HepG2 (cell line): ENCODE measurements at regions not wholly inside any gene's neighbourhood (a gene's known extent, or its start where the extent isn't known, plus 50 kb on each side); places are given as distances from the start of the nearest gene placed in this dataset.

ENCODE experiments used
- ATAC-seq: fragments of 200-7000 bp; cut with Tn5 transposase; 3 replicates; pipeline ENCODE4 v1.9.1; 2020; ENCODE audit warnings: mild to moderate bottlenecking, moderate library complexity
- BruUV-seq: library from RNA; stranded (reverse); fragments of 400-500 nt; replicated peaks from 2 replicates; lab custom pipeline; 2021; lab: Mats Ljungman, UMichigan
- CTCF ChIA-PET: fragments of 300-600 bp; formaldehyde crosslinking; extraction: SDS; loops from one replicate; lab custom pipeline; 2021; ENCODE audit warnings: low total read pairs, inconsistent platforms, low intra/inter-chr PET ratio; lab: Yijun Ruan, JAX
- POLR2A ChIA-PET: fragments of 350-600 bp; sonication (Branson Sonifier 250); formaldehyde crosslinking; loops from one replicate; lab custom pipeline; 2020; ENCODE audit warnings: antibody characterized with exemption, inconsistent platforms; lab: Yijun Ruan, JAX
- DNase-seq: peaks from one replicate; pipeline ENCODE4 v3.0.0-alpha.2; 2015; ENCODE audit warnings: low spot score
- FAIRE-seq: peaks from 3 replicates; lab custom pipeline; 2011; peaks lifted over from hg19 to GRCh38; lab: Jason Lieb, UNC
- H2AFZ ChIP-seq: one replicate; pipeline ENCODE4 v1.6.1; 2011; ENCODE audit warnings: low read length, inconsistent platforms
- H3K27ac ChIP-seq: fragments of 300-600 bp; 3 replicates; pipeline ENCODE4 v1.8.0; 2011; ENCODE audit warnings: mixed run types, mild to moderate bottlenecking, mixed read lengths, low read length, inconsistent platforms; ENCODE audit not compliant: insufficient read depth; ENCODE audit errors: extremely low read length
- H3K27me3 ChIP-seq, 2 experiments: fragments of 200-600 bp in 1 of 2; 2 replicates in 1 of 2; 3 replicates in 1 of 2; pipeline versions ENCODE4 v1.6.0 to v1.8.0; 2011; ENCODE audit warnings: low read length in 2 of 2, mild to moderate bottlenecking in 2 of 2, moderate library complexity in 2 of 2, inconsistent platforms in 1 of 2; ENCODE audit not compliant: insufficient read depth in 2 of 2, control insufficient read depth in 1 of 2
- H3K36me3 ChIP-seq, 2 experiments: fragments of 200-600 bp in 1 of 2; replicated peaks in 1 of 2; 2 replicates in 1 of 2; 3 replicates in 1 of 2; pipeline versions ENCODE4 v1.5.1 to v1.8.0; 2011; ENCODE audit warnings: low read length in 2 of 2, inconsistent platforms in 1 of 2; ENCODE audit not compliant: insufficient read depth in 2 of 2, control insufficient read depth in 1 of 2
- H3K4me1 ChIP-seq: 2 replicates; pipeline ENCODE4 v1.5.1; 2012; ENCODE audit warnings: low read length, inconsistent platforms; ENCODE audit not compliant: insufficient read depth
- H3K4me2 ChIP-seq: 2 replicates; pipeline ENCODE4 v1.6.0; 2011; ENCODE audit warnings: low read depth, low read length, inconsistent platforms
- H3K4me3 ChIP-seq, 3 experiments: fragments of 200-600 bp in 1 of 3; sonication (generic), shearing (Covaris generic) in 1 of 3; replicated peaks in 1 of 3; 2 replicates each; pipeline ENCODE4 v1.5.1; 2011 to 2016; ENCODE audit warnings: low read length in 3 of 3, inconsistent platforms in 2 of 3, low read depth in 2 of 3, mild to moderate bottlenecking in 2 of 3, control low read depth in 1 of 3, mixed read lengths in 1 of 3; ENCODE audit not compliant: insufficient read depth in 1 of 3
- H3K79me2 ChIP-seq: one replicate; pipeline ENCODE4 v1.6.1; 2011; ENCODE audit warnings: low read length, inconsistent platforms; ENCODE audit not compliant: insufficient read depth
- H3K9ac ChIP-seq: 2 replicates; pipeline ENCODE4 v1.6.0; 2011; ENCODE audit warnings: mild to moderate bottlenecking, low read depth, low read length, inconsistent platforms; ENCODE audit not compliant: insufficient read depth
- H3K9me3 ChIP-seq: 2 replicates; pipeline ENCODE4 v1.5.1; 2012; ENCODE audit warnings: mild to moderate bottlenecking, low read length
- H4K20me1 ChIP-seq: 2 replicates; pipeline ENCODE4 v1.6.0; 2011; ENCODE audit warnings: inconsistent platforms, mild to moderate bottlenecking, low read length, moderate library complexity; ENCODE audit not compliant: insufficient read depth
- FOXO1 ChIP-seq: sonication (generic); formaldehyde crosslinking; IDR thresholded peaks from 2 replicates; pipeline ENCODE4 v1.4.0; 2020; ENCODE audit warnings: missing genetic modification reagents
- HNF4G ChIP-seq, 2 experiments: sonication (generic) in 1 of 2; formaldehyde crosslinking in 1 of 2; IDR thresholded peaks; 2 replicates each; pipeline versions ENCODE4 v1.4.0 to v1.6.1; 2011 to 2020; ENCODE audit warnings: borderline replicate concordance in 2 of 2, low read depth in 2 of 2, mild to moderate bottlenecking in 2 of 2, low read length in 1 of 2, missing genetic modification reagents in 1 of 2, moderate library complexity in 1 of 2
- KDM1A ChIP-seq: IDR thresholded peaks from 2 replicates; pipeline ENCODE4 v1.6.1; 2016; ENCODE audit warnings: missing compliant biosample characterization
- MXD1 ChIP-seq: sonication (generic); formaldehyde crosslinking; IDR thresholded peaks from 2 replicates; pipeline ENCODE4 v1.4.0; 2020; ENCODE audit warnings: mild to moderate bottlenecking, missing genetic modification reagents
- NR2F6 ChIP-seq, 2 experiments: IDR thresholded peaks; 2 replicates each; pipeline ENCODE4 v1.6.1; 2016; ENCODE audit warnings: antibody characterized with exemption in 1 of 2, mild to moderate bottlenecking in 1 of 2
- ZBTB25 ChIP-seq: IDR thresholded peaks from 2 replicates; pipeline ENCODE4 v1.6.1; 2018; ENCODE audit warnings: missing genetic modification reagents
- ZBTB7B ChIP-seq: sonication (generic); formaldehyde crosslinking; IDR thresholded peaks from 2 replicates; pipeline ENCODE4 v1.4.0; 2020; ENCODE audit warnings: missing genetic modification reagents
- ZNF407 ChIP-seq: sonication (generic); formaldehyde crosslinking; IDR thresholded peaks from one replicate; pipeline ENCODE4 v1.5.1; 2020; ENCODE audit warnings: mild to moderate bottlenecking, missing genetic modification reagents; ENCODE audit errors: not compliant biosample characterization
- ZNF580 ChIP-seq: IDR thresholded peaks from 2 replicates; pipeline ENCODE4 v1.6.1; 2016; ENCODE audit warnings: low read depth, borderline replicate concordance
- ZNF597 ChIP-seq: sonication (generic); formaldehyde crosslinking; IDR thresholded peaks from 2 replicates; pipeline ENCODE4 v1.5.0; 2020; ENCODE audit warnings: missing genetic modification reagents
- ZNF607 ChIP-seq: sonication (generic); formaldehyde crosslinking; IDR thresholded peaks from 2 replicates; pipeline ENCODE4 v1.5.1; 2020; ENCODE audit warnings: missing genetic modification reagents, mild to moderate bottlenecking, borderline replicate concordance
- ZNF781 ChIP-seq: sonication (generic); formaldehyde crosslinking; IDR thresholded peaks from 2 replicates; pipeline ENCODE4 v1.5.1; 2020; ENCODE audit warnings: borderline replicate concordance, mild to moderate bottlenecking, missing genetic modification reagents; ENCODE audit errors: not compliant biosample characterization
- WGBS: methylation state at CpG from one replicate; pipeline ENCODE4 v1.1.6; 2017; ENCODE audit warnings: low lambda C conversion rate; 5-methylcytosine and 5-hydroxymethylcytosine counted together
- in situ Hi-C: cut with HindIII; loops from 2 replicates; pipeline ENCODE4 v1.10.0; 2017; ENCODE audit warnings: low pct_unique_long_range_greater_than_20kb; ENCODE audit not compliant: extremely low pct_ligation_motif_present
- intact Hi-C: fragments of 100-400 bp; cut with micrococcal nuclease; formaldehyde crosslinking; loops from one replicate; pipeline ENCODE4 v1.10.0; 2022; ENCODE audit not compliant: unreplicated experiment

GRCh38 chr19:34082289-34083077 is 89.8 kb upstream of the LSM14A start:
- intact Hi-C loops (no loop called here), in situ Hi-C loops (no loop called here)
- ATAC-seq, result no peak
- Histone ChIP-seq H3K9me3 (no peaks in the 10 kb centered on the region), H3K36me3 (no peaks in the 10 kb centered on the region), H3K4me1 (no peaks in the 10 kb centered on the region), H3K4me3 (no peak overlapping the region), H4K20me1 (no peaks in the 10 kb centered on the region), H3K27ac (no peak overlapping the region), H3K4me2 (no peak overlapping the region), H2AFZ (no peak overlapping the region), H3K27me3 (peaks cover 0 to 22% of the 10 kb centered on the region in 2 experiments; a peak in 2 of 5 replicates), H3K79me2 (no peaks in the 10 kb centered on the region), H3K9ac (no peak overlapping the region)
- BruUV-seq, result no TSS peak
- ChIA-PET POLR2A (no interaction called here), CTCF (no interaction called here)
- FAIRE-seq, result no peak
- DNase-seq, result no peak
- WGBS, result 17% methylated on average over 10 of the region's 10 CpGs
- TF ChIP-seq NR2F6 (IDR thresholded peaks at IDR 0.05) (no peak), NR2F6 (CRISPR knock-in tag; IDR thresholded peaks at IDR 0.05) (no peak), KDM1A (CRISPR knock-in tag) (no peak), ZNF607 (CRISPR knock-in tag) (no peak), ZBTB7B (CRISPR knock-in tag) (no peak), ZNF407 (CRISPR knock-in tag) (no peak), ZBTB25 (CRISPR knock-in tag) (no peak), ZNF580 (no peak), MXD1 (no peak), ZNF781 (CRISPR knock-in tag) (no peak), HNF4G (IDR thresholded peaks at IDR 0.05; ENCODE audit: borderline replicate concordance, low read depth, low read length) (no peak), HNF4G (CRISPR knock-in tag; IDR thresholded peaks at IDR 0.05; ENCODE audit: borderline replicate concordance, low read depth) (no peak), FOXO1 (no peak), ZNF597 (CRISPR knock-in tag) (no peak)
